ENCODE measurements at regions not wholly inside any gene's neighbourhood (a gene's known extent, or its start where the extent isn't known, plus 50 kb on each side); places are given as distances from the start of the nearest gene placed in this dataset.
"Not testable (repeated sequence)": the region's sequence is repeated elsewhere in the genome, so short reads cannot be mapped to it uniquely, and the experiment has no call there.

DNA sequence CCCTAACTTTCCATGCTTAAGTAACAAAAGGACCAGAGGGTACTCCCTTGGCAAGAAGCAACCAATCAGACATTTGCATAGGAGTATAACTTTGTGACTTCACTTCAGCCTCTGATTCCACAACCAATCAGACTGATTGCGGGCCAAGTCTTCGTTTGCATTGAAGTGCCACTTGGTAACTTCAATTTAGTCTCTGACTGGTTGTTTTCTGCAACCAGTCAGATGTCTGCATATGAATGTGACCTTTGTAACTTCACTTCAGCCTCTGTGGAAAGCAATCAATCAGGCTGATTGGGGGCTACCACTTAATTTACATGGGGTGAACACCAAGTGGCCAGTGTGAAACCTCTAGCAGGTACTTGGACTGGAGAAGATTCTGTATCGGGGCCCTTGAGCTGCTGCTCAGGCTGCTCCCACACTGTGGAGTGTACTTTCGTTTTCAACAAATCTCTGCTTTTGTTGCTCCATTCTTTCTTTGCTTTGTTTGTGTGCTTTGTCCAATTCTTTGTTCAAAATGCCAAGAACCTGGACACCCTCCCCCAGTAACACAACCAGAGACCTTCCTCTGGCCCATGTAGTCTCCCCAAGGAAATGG, 241.5 kb downstream of the ACKR3 start:
- DNase-seq = no peak

DNA sequence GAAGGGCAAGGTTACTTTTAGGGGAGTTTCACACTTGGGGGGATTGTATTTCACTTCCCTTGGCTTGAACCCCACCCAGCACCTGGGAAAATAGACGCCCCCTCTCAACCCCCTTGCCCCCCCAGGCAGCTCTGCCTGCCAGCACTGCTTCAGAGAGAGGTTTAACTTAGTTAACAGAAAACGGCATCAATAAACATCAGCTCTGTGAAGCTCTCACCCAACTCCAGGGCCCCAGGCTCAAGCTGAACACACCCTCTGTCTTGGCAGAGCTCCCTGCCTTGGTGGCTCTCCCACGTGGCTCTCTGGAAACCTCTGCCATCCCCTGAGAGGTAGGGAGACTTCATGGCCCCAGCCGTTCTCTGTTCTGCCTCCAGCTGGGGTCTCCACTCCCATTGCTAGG, 244.1 kb downstream of the ACKR3 start:
- no peak for DNase-seq

DNA sequence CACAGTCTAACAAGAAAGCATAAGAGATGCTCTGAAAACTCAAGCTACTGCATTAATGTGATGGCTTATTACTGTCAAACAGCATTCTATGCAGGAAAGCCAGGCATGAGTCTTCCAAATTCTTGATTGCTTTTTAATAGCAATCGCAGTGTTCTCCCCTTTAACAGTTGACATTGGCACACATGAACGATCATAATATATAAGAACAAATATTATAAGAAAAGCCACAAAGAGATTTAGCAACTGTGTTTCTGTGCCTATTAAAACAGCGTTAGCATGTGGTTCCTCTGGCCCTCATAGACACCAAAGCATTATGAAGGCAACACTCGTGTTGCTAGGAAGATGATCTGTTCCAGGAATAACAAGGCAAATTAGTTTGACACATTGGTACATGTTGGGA, 245.0 kb downstream of the ACKR3 start:
- no peak for DNase-seq

DNA sequence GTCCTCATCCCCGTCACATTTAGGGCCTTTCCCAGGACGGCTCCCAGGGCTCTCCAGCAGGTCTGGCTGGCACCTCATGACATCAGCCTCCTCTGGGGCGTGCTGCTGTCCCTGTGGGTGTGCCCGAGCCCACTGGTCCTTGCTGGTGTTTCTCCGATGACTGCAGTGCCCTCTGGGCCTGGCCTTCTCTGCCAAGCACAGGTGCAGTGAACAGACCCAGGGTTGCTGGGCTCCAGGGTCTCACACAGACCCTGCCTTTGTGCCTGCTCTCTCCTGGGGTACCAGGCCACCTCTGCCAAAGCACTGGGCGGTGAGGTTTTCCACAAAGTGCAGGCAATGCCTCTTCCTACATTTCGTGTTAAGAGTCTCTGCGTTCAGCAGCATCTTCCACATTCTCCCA, 246.1 kb downstream of the ACKR3 start:
- DNase-seq = no peak

DNA sequence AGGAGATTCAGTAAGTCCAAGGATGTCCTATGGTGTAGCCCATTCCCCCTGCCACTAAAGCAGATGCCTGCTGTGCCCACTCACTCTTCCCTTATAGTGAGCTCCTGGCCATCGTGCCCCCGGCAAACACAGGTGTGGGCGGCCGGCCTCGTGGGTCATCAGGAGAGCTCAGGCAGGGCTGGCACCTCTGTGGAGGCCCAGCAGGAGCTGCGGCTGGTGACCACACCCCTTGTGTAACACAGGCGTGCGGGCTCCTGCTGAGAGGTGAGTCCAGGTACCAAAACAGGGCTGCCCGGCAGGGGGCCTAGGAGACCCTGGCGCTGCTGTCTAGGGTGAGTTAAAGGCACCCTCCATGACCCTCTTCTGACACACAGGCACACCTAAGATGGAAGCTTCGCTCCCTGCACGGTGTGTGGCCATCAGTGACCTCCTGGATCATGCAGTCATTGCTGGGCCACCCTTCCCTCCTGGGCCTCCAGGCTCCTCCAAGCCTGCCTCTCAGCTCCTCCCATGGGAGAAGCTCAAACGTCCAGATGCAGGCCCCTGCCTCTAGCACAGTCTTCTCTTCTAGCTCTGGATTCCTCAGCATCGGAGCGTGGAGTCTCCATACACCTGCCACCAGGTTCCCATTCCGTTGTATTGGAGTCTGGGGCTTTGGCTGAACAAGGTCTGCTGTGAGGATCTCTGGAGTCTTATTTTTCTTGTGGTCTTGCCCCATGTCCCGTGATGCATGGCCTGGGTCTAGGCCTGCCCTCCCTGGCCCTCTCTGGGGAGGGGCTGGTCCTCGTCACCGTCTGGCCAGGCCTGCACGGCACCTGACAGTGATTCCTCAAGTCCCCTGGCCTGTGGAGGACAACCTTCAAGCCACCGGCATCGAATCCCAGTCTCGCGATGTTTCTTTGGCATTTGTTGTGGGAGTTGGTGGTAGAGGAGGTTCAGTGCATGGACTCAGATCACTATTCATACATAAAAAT, 246.9 kb downstream of the ACKR3 start:
- DNase-seq = no peak

DNA sequence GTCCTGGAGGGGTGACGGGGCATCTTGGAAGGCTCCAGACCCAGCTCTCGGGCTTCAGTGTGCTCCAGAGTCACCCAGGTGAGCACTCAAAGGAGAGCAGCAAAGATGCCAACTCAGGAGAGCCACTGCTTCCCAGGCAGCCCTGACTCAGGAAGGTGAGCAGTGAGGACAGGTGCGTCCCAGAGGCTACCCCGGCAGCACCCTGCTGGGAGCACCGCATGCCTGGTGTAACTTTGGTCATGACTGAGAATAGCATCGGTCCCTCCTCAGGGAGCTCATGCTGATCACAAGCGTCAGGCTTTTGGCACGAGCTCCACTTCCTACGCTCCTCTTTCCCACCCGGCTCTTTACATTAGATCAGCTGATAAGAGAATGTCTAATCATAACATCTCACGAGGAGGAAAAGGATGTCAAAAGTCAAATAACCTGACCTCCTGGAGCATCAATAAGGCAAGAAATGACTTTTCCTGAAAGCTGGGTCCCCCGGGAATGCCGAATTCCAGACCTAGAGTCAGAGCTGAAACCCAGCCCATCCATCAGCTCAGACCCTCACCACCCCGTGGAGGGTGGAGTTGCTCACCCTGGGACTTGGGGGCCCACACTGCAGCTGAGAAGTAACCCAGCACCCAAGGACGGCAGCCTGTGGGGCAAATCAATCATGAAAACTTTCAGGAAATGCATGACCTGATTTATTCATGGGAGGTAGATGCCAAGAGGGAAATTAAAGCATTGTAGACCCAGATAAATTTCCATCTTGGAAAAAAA, 248.8 kb downstream of the ACKR3 start:
- no peak for DNase-seq

DNA sequence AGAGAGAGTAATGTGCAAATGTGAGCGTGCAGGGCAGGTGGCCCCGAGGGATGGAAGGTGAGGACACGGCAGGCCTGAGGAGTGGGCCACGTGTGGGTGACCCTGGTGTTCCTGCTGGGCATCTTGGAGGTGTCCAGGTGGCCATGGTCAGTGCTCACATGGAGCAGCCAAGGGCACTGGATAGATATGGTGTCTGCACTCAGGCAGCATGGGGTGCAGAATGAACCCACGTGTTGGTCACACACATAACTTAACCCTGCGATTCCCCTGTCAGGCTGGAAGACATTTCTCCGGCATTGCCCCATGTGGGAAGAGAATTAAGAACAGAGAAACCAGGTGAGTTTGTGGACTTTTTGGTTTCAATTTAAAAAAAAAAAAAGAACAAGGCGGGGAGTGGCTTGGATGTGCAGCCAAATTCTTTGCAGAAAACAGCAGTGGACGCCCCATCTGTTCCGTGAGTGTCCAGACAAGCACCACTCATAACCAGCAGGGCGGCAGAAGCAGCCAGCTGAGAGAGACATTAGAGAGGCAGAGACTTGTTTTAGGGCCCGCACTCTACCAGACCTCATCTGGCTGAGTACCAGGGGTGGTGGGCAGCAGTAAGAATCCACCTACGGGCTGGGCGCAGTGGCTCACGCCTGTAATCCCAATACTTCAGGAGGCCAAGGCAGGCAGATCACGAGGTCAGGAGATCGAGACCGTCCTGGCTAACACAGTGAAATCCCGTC, 249.8 kb downstream of the ACKR3 start:
- no peak for DNase-seq

DNA sequence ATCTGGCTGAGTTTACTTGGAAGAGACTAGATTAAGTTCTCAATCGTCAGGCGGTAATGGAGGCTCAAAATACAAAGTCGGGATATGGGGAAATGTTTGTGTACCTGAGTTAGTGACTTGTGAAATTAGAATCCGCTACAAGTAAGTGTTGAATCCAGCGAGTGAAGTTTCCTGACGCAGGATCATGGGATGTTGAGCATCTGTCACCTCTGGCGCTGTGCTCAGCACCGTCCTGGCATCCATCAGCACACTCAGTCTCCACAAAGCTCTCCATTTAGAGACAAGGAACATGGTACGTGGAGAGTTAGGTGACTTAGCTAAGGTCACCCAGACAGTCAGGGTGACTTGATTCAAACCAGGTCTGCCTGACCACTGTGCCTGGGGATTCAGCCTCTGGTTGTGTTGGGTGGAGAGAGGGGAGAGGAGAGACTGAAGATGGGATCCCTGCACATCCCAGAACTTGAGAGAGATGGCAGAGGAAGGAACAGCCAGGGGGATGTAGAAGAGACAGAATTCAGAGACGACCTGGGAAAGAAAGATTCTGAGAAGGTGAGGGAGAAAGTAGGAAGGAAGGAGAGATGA, 251.2 kb downstream of the ACKR3 start:
- no peak for DNase-seq

DNA sequence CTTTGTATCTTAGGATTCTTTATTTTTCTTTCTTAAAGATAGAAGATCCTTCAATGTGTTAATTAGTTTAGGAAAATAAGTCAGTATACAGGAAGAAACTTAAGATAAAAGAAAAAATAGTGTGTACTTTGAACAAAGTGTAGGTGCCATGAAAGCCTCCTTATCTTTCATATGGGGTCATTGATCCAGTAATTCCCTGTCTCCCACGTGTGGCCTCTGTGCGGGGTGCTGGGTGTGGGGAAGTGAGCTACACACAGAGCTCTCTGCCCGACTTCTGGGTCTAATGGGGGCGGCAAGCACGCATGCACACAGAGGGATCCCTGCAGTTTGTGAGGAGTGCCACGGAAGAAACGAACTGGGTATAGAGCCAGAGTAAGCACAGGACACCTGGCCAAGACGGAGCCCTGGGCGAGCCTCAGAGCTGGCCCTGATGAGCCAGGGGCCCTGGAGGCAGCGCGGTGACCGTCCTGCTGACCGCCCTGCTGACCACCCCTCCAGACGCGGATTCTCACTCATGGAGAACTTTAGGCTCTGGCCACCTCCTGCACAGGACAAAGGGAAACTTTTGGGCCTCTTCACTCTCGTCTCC, 253.5 kb downstream of the ACKR3 start:
- DNase-seq = no peak

DNA sequence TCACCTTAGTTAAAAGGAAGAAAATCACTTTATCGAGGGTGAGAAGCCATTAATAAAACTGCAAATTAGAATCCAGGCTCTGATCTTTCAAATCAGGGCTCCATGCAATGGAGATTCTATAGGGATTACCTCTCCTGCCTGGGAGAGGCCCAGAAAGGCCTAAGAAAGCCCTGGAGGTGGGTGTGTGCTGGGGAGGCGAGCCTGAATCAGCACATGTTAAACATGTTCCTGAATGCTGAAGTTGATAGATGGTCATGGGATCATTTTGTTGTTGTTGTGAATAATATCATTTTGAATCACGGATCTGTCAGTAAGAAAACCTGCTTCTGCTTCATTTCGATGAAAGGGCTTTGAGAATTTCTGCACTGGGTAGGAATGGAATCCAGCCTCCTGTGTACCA, 254.3 kb downstream of the ACKR3 start:
- DNase-seq = no peak

DNA sequence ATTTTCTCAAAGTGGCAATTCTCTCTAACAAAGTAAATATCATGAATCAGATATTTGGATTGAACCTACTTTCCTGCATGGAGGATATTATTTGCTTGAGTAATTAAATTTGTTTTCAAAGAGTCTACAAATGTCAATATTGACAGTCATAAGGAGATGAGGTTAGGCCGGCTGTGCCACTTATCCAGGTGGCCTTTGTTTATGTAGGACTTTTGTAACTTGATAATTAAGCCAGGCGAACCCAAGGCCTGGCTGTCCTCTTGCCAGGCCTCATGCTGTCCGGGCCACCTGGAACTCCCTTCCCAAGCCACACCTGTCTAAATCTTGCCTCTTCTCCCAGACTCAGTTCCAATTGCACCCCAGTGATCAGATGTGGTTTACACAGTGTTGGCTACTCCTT, 255.2 kb downstream of the ACKR3 start:
- DNase-seq = peak; percentile 88

DNA sequence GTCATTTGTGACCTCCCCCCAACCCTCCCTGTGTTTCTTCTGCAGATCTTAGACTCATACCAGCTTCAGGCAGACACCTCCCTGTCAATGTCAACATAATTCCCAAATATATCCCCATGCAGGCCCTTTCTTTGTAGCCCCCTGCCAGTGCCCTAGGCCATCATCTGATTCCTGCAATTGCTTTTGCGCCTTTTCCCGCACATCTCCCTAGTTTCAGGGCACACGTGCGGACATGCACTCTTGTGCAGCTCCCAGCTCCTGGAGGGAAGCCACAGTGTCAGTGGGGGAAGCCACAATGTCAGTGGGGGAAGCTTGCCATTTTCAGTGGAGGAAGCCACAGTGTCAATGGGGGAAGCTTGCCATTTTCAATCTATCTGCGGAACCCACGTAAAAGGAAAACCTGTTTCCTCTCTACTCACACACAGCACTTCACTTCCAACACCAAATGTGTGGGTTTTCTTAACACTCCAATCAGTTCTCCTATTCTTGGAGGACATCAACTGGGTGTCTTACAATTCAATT, 256.4 kb downstream of the ACKR3 start:
- DNase-seq = no peak

DNA sequence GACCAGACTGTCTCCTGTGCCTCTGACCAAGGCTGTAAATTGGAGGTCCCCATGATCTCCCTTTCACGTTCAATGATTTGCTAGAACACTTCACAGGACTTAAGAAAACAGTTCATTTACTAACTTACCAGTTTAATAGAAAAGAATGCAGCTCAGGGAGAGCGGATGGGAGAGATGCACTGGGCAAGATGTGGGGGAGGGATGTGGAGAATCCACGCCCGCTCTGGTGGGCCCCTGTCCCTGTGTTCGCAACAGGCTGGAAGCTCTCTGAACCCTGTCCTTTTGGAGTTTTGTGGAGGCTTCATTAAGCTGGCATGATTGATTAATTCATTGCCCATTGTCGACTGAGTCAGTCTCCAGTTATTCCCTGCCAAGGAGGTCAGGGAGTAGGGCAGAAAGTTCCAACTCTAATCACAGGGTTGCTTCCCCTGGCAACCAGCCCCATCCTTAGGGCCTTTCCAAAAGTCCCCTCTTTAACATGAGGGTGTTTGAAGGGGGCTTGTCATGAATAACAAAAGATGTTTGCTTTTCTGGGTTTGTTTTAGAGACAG, 257.1 kb downstream of the ACKR3 start:
- DNase-seq = no peak

DNA sequence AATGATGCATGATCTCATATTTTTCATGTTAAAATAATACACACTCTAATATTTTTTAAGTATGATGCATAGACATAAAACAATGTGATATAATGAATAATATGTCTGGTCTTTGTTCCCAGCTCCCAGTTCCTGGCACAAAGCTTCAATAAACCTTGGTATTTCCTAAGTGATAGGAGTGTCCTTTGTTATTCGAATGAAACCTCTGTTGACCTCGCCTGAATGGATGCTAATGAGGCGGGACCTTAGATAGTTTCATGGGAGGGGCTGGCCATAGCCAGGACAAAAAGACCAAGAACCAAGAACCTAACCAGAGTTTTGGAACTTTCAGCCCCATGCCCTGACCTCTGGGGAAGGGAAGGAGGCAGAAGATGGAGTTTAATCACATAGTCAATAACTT, 257.7 kb upstream of the COPS8 start:
- no peak for DNase-seq

DNA sequence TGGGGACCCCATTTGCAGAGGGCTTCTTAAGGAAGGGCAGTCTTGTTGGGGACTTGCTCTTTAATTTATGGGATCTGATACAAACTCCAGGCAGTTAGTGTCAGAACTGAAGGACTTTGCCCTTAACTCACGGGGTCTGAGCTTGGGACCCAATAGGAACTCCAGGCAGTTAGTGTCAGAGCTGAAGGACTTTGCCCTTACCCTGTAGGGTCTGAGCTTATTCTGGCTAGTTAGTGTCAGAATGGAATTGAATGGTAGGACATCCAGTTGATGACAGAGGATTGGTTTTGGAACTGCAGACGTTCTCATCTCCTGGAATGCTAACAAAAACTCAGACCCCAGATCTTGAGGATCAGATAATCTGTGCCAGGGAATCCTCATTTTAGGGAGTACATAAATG, 256.9 kb upstream of the COPS8 start:
- DNase-seq = no peak

DNA sequence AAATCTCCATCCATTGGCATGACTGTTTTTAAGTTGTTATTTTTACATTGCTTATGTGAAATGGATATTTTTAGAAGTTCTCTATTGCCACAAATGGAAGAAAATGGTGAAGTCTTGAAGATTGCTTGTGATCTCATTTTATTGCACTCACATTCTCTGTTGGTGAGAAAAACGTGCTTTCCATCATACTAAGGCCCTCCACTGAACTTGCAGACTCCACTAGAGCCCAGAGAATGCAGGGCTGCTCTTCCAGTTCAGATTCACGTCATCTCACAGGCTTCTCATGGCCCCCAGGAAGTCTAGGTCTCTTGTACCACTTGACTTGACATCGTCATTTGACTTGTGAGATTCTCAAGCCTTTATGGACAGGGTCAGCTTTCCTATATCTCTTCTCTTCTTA, 254.8 kb upstream of the COPS8 start:
- DNase-seq = no peak

DNA sequence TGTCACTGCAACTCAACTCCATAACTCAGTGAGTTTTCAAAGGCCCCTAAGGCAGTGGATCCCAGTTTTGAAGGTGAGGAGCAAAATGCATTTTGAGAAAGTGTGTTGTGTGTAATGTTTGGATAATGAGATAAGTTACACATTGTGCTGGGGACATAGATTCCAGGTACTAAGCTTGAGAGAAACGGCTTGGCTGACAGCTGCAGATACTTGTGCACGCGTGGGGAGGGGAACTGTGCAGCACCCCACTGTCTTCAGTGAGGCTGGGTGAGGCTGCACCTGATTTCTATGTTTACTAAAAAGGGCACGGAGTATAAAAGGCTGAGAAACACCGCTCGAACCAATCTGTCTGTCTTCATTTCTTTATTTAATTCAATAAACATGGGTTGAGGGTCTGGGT, 254.0 kb upstream of the COPS8 start:
- no peak for DNase-seq

DNA sequence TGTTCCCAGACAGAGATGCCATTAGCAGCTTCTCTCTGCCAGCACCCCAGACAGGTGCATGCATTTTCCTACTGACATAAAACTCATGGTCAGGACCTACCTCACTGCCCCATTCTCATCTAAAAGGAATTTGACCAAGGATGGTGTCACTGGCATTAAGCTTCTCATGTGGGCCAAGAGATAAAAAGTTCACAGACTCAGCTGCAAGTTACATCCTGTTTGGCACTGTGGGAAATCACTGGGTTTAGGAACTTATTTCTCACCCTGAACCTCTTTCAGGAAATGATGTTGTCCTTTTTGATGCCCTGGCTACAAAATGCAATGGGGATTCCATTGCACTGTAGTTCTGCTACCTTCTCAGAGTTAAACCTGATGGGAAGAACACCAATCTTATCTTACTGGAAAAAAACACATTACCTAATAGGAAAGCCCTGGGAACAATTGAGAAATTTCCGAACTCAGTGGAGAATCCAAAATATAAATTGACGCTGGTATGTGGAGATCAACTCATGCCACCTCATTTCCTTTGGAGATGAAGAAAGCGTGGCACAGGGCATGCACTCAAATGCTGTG, 252.1 kb upstream of the COPS8 start:
- no peak for DNase-seq

DNA sequence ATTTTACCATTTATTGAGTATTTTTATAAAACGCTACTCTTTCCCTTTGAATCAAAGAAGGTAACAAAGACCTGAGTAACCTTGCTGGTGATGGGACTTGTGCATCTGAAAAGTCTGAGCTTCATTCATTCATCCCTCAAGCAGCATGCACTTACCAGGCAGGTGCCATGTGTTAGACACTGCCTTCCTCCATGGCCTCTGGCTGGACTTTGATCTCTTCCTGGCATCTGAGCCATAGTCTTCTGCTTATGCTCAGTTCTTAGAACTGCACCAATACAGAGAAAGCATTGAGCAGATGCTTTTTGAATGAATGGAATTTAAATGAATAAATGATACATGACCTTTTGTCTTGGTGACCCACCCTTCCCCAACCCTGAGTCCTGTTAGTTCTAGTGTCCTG, 251.4 kb upstream of the COPS8 start:
- no peak for DNase-seq

DNA sequence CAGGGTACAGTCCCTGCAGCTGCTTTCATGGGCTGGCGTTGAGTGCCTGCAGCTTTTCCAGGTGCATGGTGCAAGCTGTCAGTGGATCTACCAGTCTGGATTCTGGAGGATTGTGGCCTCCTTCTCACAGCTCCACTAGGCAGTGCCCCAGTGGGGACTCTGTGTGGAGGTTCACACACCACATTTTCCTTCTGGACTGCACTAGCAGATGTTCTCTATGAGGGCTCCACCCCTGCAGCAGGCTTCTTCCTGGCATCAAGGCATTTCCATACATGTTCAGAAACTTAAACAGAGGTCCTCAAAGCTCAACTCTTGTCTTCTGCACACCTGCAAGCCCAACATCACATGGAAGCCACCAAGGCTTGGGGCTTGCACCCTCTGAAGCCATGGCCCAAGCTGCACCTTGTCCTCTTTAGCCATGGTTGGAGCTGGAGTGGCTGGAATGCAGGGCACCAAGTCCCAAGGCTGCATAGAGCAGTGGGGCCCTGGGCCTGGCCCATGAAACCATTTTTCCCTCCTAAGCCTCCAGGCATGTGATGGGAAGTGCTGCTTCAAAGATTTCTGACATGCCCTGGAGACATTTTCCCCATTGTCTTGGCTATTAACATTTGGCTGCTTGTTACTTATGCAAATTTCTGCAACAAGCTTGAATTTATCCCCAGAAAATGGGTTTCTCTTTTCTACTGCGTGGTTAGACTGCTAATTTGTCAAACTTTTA, 250.2 kb upstream of the COPS8 start:
- no peak for DNase-seq

DNA sequence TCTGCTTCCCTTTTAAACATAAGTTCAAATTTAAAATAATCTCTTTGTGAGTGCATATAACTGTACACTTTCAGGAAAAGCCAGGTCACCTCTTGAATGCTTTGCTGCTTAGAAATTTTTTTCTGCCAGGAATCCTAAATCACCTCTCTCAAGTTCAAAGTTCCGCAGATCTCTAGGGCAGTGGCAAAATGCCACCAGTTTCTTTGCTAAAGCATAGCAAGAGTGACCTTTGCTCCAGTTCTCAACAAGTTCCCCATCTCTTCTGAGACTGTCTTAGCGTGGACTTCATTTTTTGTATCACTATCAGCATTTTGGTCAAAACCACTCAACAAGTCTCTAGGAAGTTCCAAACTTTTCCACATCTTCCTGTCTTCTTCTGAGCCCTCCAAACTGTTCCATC, 249.7 kb upstream of the COPS8 start:
- DNase-seq = not testable (repeated sequence)
